Mesendoderm (in vitro differentiated cells): ENCODE measurements at regions not wholly inside any gene's neighbourhood (a gene's known extent, or its start where the extent isn't known, plus 50 kb on each side); places are given as distances from the start of the nearest gene placed in this dataset.
A peak's percentile ranks its signal among the peaks of the same experiment; 100 is the strongest.

Experiments used
- DNase-seq: peaks from one replicate; pipeline ENCODE4 v3.0.0; 2013
- H2AK5ac ChIP-seq: 2 replicates; pipeline ENCODE4 v1.6.1; 2013; ENCODE audit warnings: low read length, inconsistent platforms
- H2BK120ac ChIP-seq: 2 replicates; pipeline ENCODE4 v1.6.1; 2013; ENCODE audit warnings: low read depth, mild to moderate bottlenecking, low read length, moderate library complexity, mixed read lengths
- H2BK15ac ChIP-seq: replicated peaks from 2 replicates; pipeline ENCODE4 v1.6.1; 2013; ENCODE audit warnings: low read depth, mild to moderate bottlenecking, moderate library complexity
- H2BK5ac ChIP-seq: 2 replicates; pipeline ENCODE4 v1.6.1; 2013; ENCODE audit warnings: low read length, inconsistent platforms
- H3K18ac ChIP-seq: 2 replicates; pipeline ENCODE4 v1.6.1; 2013; ENCODE audit warnings: mild to moderate bottlenecking, low read length, mixed read lengths
- H3K23ac ChIP-seq: one replicate; pipeline ENCODE4 v1.6.1; 2013; ENCODE audit warnings: low read length
- H3K27ac ChIP-seq: 2 replicates; pipeline ENCODE4 v1.5.1; 2013; ENCODE audit warnings: low read depth, mild to moderate bottlenecking, inconsistent platforms, low read length, moderate library complexity
- H3K27me3 ChIP-seq: 2 replicates; pipeline ENCODE4 v1.6.1; 2013; ENCODE audit warnings: low read length, control low read depth, mild to moderate bottlenecking, inconsistent platforms; ENCODE audit not compliant: insufficient read depth, poor library complexity
- H3K36me3 ChIP-seq: 2 replicates; pipeline ENCODE4 v1.6.1; 2013; ENCODE audit warnings: low read length, inconsistent platforms; ENCODE audit not compliant: control insufficient read depth, insufficient read depth
- H3K4ac ChIP-seq: one replicate; pipeline ENCODE4 v1.6.1; 2013; ENCODE audit warnings: low read depth, mild to moderate bottlenecking, low read length, moderate library complexity
- H3K4me1 ChIP-seq: 2 replicates; pipeline ENCODE4 v1.6.1; 2013; ENCODE audit warnings: low read depth, low read length, inconsistent platforms; ENCODE audit not compliant: control insufficient read depth
- H3K4me2 ChIP-seq: 2 replicates; pipeline ENCODE4 v1.6.1; 2013; ENCODE audit warnings: low read length
- H3K4me3 ChIP-seq: 2 replicates; pipeline ENCODE4 v1.5.1; 2013; ENCODE audit warnings: mild to moderate bottlenecking, low read length
- H3K56ac ChIP-seq: one replicate; pipeline ENCODE4 v1.6.1; 2013; ENCODE audit warnings: low read length
- H3K79me1 ChIP-seq: 2 replicates; pipeline ENCODE4 v1.6.1; 2013; ENCODE audit warnings: low read length, inconsistent platforms
- H3K79me2 ChIP-seq: 2 replicates; pipeline ENCODE4 v1.6.1; 2013; ENCODE audit warnings: mild to moderate bottlenecking, low read length; ENCODE audit not compliant: control insufficient read depth, insufficient read depth
- H3K9ac ChIP-seq: 2 replicates; pipeline ENCODE4 v1.6.1; 2013; ENCODE audit warnings: low read length, inconsistent platforms
- H4K5ac ChIP-seq: one replicate; pipeline ENCODE4 v1.6.1; 2013; ENCODE audit warnings: low read length
- H4K8ac ChIP-seq: one replicate; pipeline ENCODE4 v1.6.1; 2013; ENCODE audit warnings: low read depth, mild to moderate bottlenecking, control low read depth, low read length, moderate library complexity
- WGBS: extraction: QIAGEN DNeasy Blood & Tissue Kit; methylation state at CpG from one replicate; pipeline ENCODE4 v1.1.7; 2013; ENCODE audit warnings: low lambda C conversion rate, missing lambda C conversion rate; ENCODE audit not compliant: insufficient coverage; ENCODE audit errors: extremely low coverage; 5-methylcytosine and 5-hydroxymethylcytosine counted together

DNA sequence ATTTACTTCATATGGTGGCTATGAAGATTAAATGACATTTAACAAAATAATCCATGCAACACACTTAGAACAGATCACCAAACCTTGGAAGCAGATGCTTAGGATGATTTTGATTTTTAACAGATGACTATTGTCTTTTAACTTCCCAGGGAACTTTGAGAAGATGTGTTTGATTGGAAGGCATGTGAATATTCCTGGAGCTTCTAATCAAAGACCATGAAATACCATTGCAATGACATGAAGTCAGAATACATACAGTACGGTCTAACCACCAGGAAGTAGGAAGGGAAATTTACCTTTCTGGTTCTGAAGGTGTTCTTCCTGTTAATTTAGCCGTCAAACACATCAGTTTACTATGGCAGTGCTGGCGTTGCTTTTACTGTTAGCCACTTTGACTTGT lies 414.9 kb downstream of the TMEM114 start:
- no peak overlapping the region for H4K5ac ChIP-seq
- H3K27me3 ChIP-seq = no peaks in the 10 kb centered on the region
- H3K4me2 ChIP-seq = no peak overlapping the region
- no peak overlapping the region for H2BK5ac ChIP-seq
- no peak overlapping the region for H3K18ac ChIP-seq
- H3K23ac ChIP-seq = no peak overlapping the region
- H2BK120ac ChIP-seq = no peak overlapping the region
- no peak overlapping the region for H3K9ac ChIP-seq
- no CpG with 5 or more reads among the region's 3 CpGs for WGBS
- no peak overlapping the region for H2AK5ac ChIP-seq
- H3K79me1 ChIP-seq = no peaks in the 10 kb centered on the region
- no peak overlapping the region for H3K4me3 ChIP-seq
- H3K36me3 ChIP-seq = no peaks in the 10 kb centered on the region
- H4K8ac ChIP-seq = no peak overlapping the region
- H3K79me2 ChIP-seq = no peaks in the 10 kb centered on the region
- H3K4ac ChIP-seq = no peak overlapping the region
- no peak overlapping the region for H3K56ac ChIP-seq
- no peak overlapping the region for H3K27ac ChIP-seq
- H3K4me1 ChIP-seq = no peaks in the 10 kb centered on the region
- no peak overlapping the region for H2BK15ac ChIP-seq
- no peak for DNase-seq

DNA sequence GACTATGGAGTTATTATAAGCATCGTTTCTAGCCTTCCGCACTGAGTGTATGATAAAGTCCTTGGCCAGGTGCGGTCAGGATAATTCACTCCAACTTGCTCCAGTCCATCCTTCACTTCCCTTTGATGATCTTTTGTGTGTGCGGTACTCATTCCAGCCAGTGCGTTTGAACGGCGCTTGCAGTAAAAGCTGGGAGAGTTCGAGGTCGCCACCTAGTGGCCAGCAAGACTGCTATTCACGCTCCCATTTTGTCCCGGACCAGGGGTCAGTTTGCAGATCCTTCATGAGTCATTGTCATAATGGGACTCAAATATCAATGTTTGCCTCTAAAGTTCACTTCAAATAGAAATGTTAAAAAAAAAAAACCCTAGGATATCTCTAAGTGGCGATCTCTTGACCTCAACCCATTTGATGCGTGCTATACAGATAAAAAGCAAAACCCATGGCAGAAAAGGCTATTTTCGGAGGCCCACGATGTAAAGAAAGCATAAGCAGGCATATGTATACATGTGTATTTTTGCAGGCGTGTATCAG lies 417.1 kb downstream of the TMEM114 start:
- no peak overlapping the region for H4K8ac ChIP-seq
- no peaks in the 10 kb centered on the region for H3K79me2 ChIP-seq
- no peak overlapping the region for H2BK5ac ChIP-seq
- no peak overlapping the region for H3K27ac ChIP-seq
- peak; percentile 96 for DNase-seq
- H3K79me1 ChIP-seq = no peaks in the 10 kb centered on the region
- H3K4me1 ChIP-seq = no peaks in the 10 kb centered on the region
- no peaks in the 10 kb centered on the region for H3K36me3 ChIP-seq
- H2BK120ac ChIP-seq = no peak overlapping the region
- H3K18ac ChIP-seq = no peak overlapping the region
- no peaks in the 10 kb centered on the region for H3K27me3 ChIP-seq
- no peak overlapping the region for H2BK15ac ChIP-seq
- H3K4me3 ChIP-seq = no peak overlapping the region
- H2AK5ac ChIP-seq = no peak overlapping the region
- H3K4me2 ChIP-seq = no peak overlapping the region
- H3K23ac ChIP-seq = no peak overlapping the region
- no CpG with 5 or more reads among the region's 16 CpGs for WGBS
- no peak overlapping the region for H3K9ac ChIP-seq
- no peak overlapping the region for H3K4ac ChIP-seq
- no peak overlapping the region for H3K56ac ChIP-seq
- H4K5ac ChIP-seq = no peak overlapping the region

DNA sequence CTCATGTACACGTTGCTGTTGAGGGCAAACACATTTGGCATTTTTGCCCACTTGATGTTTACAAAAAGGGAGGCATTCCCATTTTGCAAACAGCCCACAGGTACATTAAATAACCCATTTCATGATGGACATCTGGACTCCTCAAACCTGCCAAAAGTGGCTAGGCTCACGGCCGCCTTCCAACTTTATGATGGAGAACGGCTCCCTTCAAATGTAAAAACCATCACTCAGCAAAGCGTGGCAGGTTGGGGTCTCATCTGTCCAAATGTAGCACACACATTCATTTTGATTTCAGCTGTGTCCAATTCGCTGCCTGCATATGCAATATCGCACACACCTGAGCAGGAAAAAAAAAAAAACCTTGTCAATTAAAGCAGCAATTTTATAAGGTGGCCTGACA lies 417.8 kb downstream of the TMEM114 start:
- no peak overlapping the region for H4K5ac ChIP-seq
- no CpG with 5 or more reads among the region's 7 CpGs for WGBS
- no peak overlapping the region for H3K4me3 ChIP-seq

DNA sequence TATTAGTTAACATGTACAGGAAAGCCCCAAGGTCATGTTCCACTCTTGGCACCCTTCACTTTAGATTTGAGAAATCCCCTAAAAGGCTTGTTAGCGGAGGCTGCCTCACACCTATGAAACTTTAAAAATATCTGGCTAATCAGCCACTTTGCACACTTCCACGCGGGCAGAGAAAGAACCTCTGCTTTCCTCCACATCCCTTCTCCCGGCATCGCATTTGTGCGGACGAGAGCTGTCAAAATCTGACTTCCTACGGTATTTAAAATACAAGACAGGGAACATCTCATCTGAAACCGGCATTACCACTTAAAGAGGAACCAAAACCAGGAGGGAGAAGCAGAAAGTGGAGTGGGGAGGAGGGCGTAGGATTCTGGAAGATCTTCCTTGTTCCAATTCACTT lies 422.3 kb downstream of the TMEM114 start:
- no peak overlapping the region for H3K4me3 ChIP-seq
- no peak overlapping the region for H3K18ac ChIP-seq
- H4K5ac ChIP-seq = no peak overlapping the region
- H2BK120ac ChIP-seq = no peak overlapping the region
- no peak overlapping the region for H4K8ac ChIP-seq
- H3K4me1 ChIP-seq = no peaks in the 10 kb centered on the region
- no peaks in the 10 kb centered on the region for H3K27me3 ChIP-seq
- no peak overlapping the region for H3K56ac ChIP-seq
- no peak overlapping the region for H3K27ac ChIP-seq
- no peaks in the 10 kb centered on the region for H3K79me2 ChIP-seq
- no peak overlapping the region for H3K4me2 ChIP-seq
- H3K36me3 ChIP-seq = no peaks in the 10 kb centered on the region
- H2BK5ac ChIP-seq = no peak overlapping the region
- no CpG with 5 or more reads among the region's 10 CpGs for WGBS
- no peak for DNase-seq
- no peak overlapping the region for H3K4ac ChIP-seq
- H2AK5ac ChIP-seq = no peak overlapping the region
- no peak overlapping the region for H2BK15ac ChIP-seq
- no peaks in the 10 kb centered on the region for H3K79me1 ChIP-seq
- H3K23ac ChIP-seq = no peak overlapping the region
- H3K9ac ChIP-seq = no peak overlapping the region

More for the DNA sequence above, 417.8 kb downstream of the TMEM114 start:
- Histone ChIP-seq H3K27ac (no peak overlapping the region), H4K8ac (no peak overlapping the region), H2BK120ac (no peak overlapping the region), H3K79me1 (no peaks in the 10 kb centered on the region), H3K36me3 (no peaks in the 10 kb centered on the region), H2BK5ac (no peak overlapping the region), H2AK5ac (no peak overlapping the region), H3K79me2 (no peaks in the 10 kb centered on the region), H3K27me3 (no peaks in the 10 kb centered on the region), H3K23ac (no peak overlapping the region), H3K9ac (no peak overlapping the region), H3K18ac (no peak overlapping the region), H2BK15ac (no peak overlapping the region), H3K4ac (no peak overlapping the region), H3K4me2 (no peak overlapping the region), H3K56ac (no peak overlapping the region), H3K4me1 (no peaks in the 10 kb centered on the region)
- DNase-seq = no peak

DNA sequence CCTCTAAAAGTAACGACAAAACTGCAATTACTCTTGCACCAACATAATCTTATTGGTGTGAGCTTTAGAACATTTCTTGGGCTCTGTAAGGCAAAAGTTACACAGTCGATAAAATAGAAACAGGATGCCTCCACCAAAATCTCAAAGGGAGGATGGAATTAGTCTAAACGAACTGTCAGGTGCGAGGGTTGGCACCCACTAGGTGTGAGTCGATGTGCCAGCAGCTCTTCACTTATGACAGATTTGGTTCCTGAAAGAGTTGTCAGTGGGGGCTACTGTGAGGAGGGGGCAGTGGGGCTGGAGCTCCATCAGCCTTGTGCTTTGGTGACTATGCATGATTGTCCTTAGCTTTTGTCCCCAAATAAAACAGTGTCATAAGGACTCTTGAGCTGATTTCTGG lies 422.9 kb downstream of the TMEM114 start:
- Histone ChIP-seq H4K8ac (no peak overlapping the region), H2BK15ac (no peak overlapping the region), H3K23ac (no peak overlapping the region), H3K4me2 (no peak overlapping the region), H3K4me3 (no peak overlapping the region), H3K56ac (no peak overlapping the region), H3K36me3 (no peaks in the 10 kb centered on the region), H3K4me1 (no peaks in the 10 kb centered on the region), H2BK5ac (no peak overlapping the region), H3K9ac (no peak overlapping the region), H3K27me3 (no peaks in the 10 kb centered on the region), H2BK120ac (no peak overlapping the region), H3K79me1 (no peaks in the 10 kb centered on the region), H3K4ac (no peak overlapping the region), H3K18ac (no peak overlapping the region), H2AK5ac (no peak overlapping the region), H4K5ac (no peak overlapping the region), H3K27ac (no peak overlapping the region), H3K79me2 (no peaks in the 10 kb centered on the region)
- no CpG with 5 or more reads among the region's 5 CpGs for WGBS
- DNase-seq = no peak

DNA sequence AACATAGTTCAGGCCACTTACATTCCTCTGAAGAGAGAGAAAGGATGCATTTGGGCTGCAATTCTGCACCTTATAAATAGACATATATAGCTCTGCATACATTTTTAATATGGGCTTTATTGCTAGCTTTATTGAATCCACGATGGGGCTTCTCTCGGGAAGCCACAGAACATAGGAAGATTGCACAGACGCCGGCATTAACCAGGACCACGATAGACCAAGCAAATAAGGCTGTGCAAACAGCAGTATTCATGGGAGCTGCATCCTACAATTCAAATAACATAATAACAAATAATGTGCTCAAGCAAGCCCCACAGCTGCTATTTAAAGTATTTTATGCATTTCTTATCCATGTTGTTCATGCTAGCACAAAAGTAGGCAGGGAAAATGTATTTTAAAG lies 432.3 kb downstream of the TMEM114 start:
- no CpG with 5 or more reads among the region's 5 CpGs for WGBS

More for the DNA sequence above, 432.3 kb downstream of the TMEM114 start:
- Histone ChIP-seq H3K18ac (no peak overlapping the region), H2AK5ac (no peak overlapping the region), H3K9ac (no peak overlapping the region), H3K27ac (no peak overlapping the region), H3K36me3 (no peaks in the 10 kb centered on the region), H3K56ac (no peak overlapping the region), H3K23ac (no peak overlapping the region), H2BK5ac (no peak overlapping the region), H3K4me3 (no peak overlapping the region), H4K5ac (no peak overlapping the region), H3K4me1 (no peaks in the 10 kb centered on the region), H3K4me2 (no peak overlapping the region), H3K27me3 (no peaks in the 10 kb centered on the region), H4K8ac (no peak overlapping the region), H3K4ac (no peak overlapping the region), H3K79me1 (no peaks in the 10 kb centered on the region), H2BK15ac (no peak overlapping the region), H2BK120ac (no peak overlapping the region), H3K79me2 (no peaks in the 10 kb centered on the region)
- DNase-seq = no peak
